B cell (primary cell): ENCODE measurements at regions not wholly inside any gene's neighbourhood (a gene's known extent, or its start where the extent isn't known, plus 50 kb on each side); places are given as distances from the start of the nearest gene placed in this dataset.
"Not testable (repeated sequence)": the region's sequence is repeated elsewhere in the genome, so short reads cannot be mapped to it uniquely, and the experiment has no call there.

Experiments used
- ATAC-seq: fragments of 200-7000 bp; cut with Tn5 transposase; one replicate; pipeline ENCODE4 v1.10.0; 2021; ENCODE audit warnings: low read depth, mild to moderate bottlenecking, moderate number of reproducible peaks, moderate library complexity
- CTCF ChIA-PET: fragments of 350-600 bp; sonication (Branson Sonifier 250); formaldehyde crosslinking; loops from one replicate; lab custom pipeline; 2021; ENCODE audit warnings: antibody characterized with exemption, inconsistent platforms; lab: Charles Lee
- POLR2A ChIA-PET: fragments of 350-600 bp; sonication (Branson Sonifier 250); formaldehyde crosslinking; loops from one replicate; lab custom pipeline; 2021; ENCODE audit warnings: antibody characterized with exemption; lab: Charles Lee
- DNase-seq: peaks from one replicate; pipeline ENCODE4 v3.0.0; 2013
- H2AFZ ChIP-seq: 2 replicates; pipeline ENCODE4 v1.6.1; 2012; ENCODE audit warnings: mild to moderate bottlenecking, low read depth, low read length; ENCODE audit not compliant: insufficient read depth, poor library complexity, severe bottlenecking
- H3K27ac ChIP-seq, 2 donors: 1 replicate in 1 of 2; 2 replicates in 1 of 2; pipeline ENCODE4 v1.5.1; 2012 to 2013; ENCODE audit warnings: low read length in 2 of 2, mild to moderate bottlenecking in 2 of 2, moderate library complexity in 1 of 2
- H3K27me3 ChIP-seq, 4 experiments: fragments of 200-600 bp in 1 of 4; sonication (generic) in 1 of 4; replicated peaks in 1 of 4; 1 replicate in 2 of 4; 2 replicates in 2 of 4; pipeline versions ENCODE4 v1.6.1 to v1.7.0; 2013 to 2016; ENCODE audit warnings: low read length in 3 of 4, mild to moderate bottlenecking in 2 of 4, mixed read lengths in 1 of 4, moderate library complexity in 1 of 4; ENCODE audit not compliant: insufficient read depth in 4 of 4, control insufficient read depth in 3 of 4; ENCODE audit errors: control extremely low read depth in 1 of 4
- H3K36me3 ChIP-seq, 2 experiments: replicated peaks in 1 of 2; 1 replicate in 1 of 2; 2 replicates in 1 of 2; pipeline versions ENCODE4 v1.6.1 to v1.7.1; 2013; ENCODE audit warnings: low read length in 1 of 2; ENCODE audit not compliant: insufficient read depth in 2 of 2, control insufficient read depth in 1 of 2; ENCODE audit errors: control extremely low read depth in 1 of 2, extremely low read depth in 1 of 2
- H3K4me1 ChIP-seq, 2 donors: fragments of 200-600 bp in 1 of 2; sonication (generic) in 1 of 2; 1 replicate in 1 of 2; 2 replicates in 1 of 2; pipeline versions ENCODE4 v1.5.1 to v1.6.1; 2013 to 2017; ENCODE audit warnings: low read length in 2 of 2; ENCODE audit not compliant: control insufficient read depth in 2 of 2, insufficient read depth in 2 of 2
- H3K4me2 ChIP-seq: replicated peaks from 2 replicates; pipeline ENCODE3; 2012; ENCODE audit warnings: mild to moderate bottlenecking, low read depth, low read length; ENCODE audit not compliant: poor library complexity, severe bottlenecking
- H3K4me3 ChIP-seq, 5 experiments: fragments of 200-600 bp in 1 of 5; sonication (generic) in 1 of 5; 1 replicate in 3 of 5; 2 replicates in 2 of 5; pipeline versions ENCODE4 v1.5.1 to v1.7.0; 2011 to 2016; ENCODE audit warnings: low read length in 4 of 5, mild to moderate bottlenecking in 4 of 5, low read depth in 2 of 5, control low read depth in 1 of 5, moderate library complexity in 1 of 5; ENCODE audit not compliant: insufficient read depth in 1 of 5; ENCODE audit errors: control extremely low read depth in 1 of 5, extremely low read depth in 1 of 5
- H3K79me2 ChIP-seq: fragments of 200-600 bp; sonication (generic); one replicate; pipeline ENCODE4 v1.6.0; 2016; ENCODE audit warnings: low read length; ENCODE audit not compliant: control insufficient read depth, insufficient read depth
- H3K9ac ChIP-seq: fragments of 200-600 bp; sonication (generic); 2 replicates; pipeline ENCODE4 v1.6.1; 2017; ENCODE audit warnings: mild to moderate bottlenecking, low read length, moderate library complexity
- H3K9me3 ChIP-seq, 3 donors: one replicate each; pipeline versions ENCODE4 v1.6.1 to v1.7.1; 2013; ENCODE audit warnings: low read length in 2 of 3; ENCODE audit not compliant: control insufficient read depth in 2 of 3, insufficient read depth in 1 of 3; ENCODE audit errors: control extremely low read depth in 1 of 3
- H4K20me1 ChIP-seq: 2 replicates; pipeline ENCODE4 v1.6.0; 2012; ENCODE audit warnings: mild to moderate bottlenecking, low read length; ENCODE audit not compliant: insufficient read depth, control insufficient read depth, poor library complexity, severe bottlenecking
- H3K27ac Mint-ChIP-seq: one replicate; pipeline ENCODE4 v1.8.0; 2021; ENCODE audit warnings: mixed read lengths
- H3K27me3 Mint-ChIP-seq: one replicate; pipeline ENCODE4 v1.8.0; 2021; ENCODE audit warnings: mixed read lengths
- H3K4me1 Mint-ChIP-seq: one replicate; pipeline ENCODE4 v1.8.0; 2021; ENCODE audit warnings: mixed read lengths
- H3K4me3 Mint-ChIP-seq: one replicate; pipeline ENCODE4 v1.8.0; 2021; ENCODE audit warnings: mixed read lengths
- H3K9me3 Mint-ChIP-seq: one replicate; pipeline ENCODE4 v1.8.0; 2022; ENCODE audit warnings: mixed read lengths; ENCODE audit not compliant: insufficient read depth
- WGBS: methylation state at CpG from one replicate; pipeline ENCODE4 v1.1.5; 2013; ENCODE audit warnings: missing lambda C conversion rate; ENCODE audit not compliant: insufficient coverage; 5-methylcytosine and 5-hydroxymethylcytosine counted together
- intact Hi-C: fragments of 100-400 bp; cut with micrococcal nuclease; formaldehyde crosslinking; loops from one replicate; pipeline ENCODE4 v1.10.0; 2022

DNA sequence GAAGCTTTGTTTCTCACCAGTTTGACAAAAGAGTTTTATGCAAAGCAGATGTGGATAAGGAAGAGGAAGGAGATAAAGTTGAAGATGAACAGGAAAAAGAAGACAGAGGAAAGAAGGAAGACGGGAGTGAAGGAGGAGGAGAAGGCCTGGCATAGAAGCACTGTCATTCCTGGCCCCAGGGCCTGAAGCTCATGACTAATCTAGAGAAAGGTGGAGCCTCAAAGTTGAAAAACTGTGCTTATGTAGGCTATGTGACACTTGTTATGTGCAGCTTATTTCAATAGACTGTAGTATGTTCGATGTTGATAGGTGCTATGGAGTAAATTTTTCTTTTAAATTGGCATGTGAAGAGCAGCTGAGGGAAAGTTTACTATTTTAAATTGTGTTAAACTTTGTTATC is 1294.0 kb downstream of the CDH12 start:
- H3K9ac ChIP-seq, CTCF ChIA-PET, H3K4me2 ChIP-seq, ATAC-seq, H3K27me3 Mint-ChIP-seq, H3K79me2 ChIP-seq, H3K27me3 ChIP-seq, H3K9me3 ChIP-seq, H3K36me3 ChIP-seq, H3K4me3 Mint-ChIP-seq, H3K4me3 ChIP-seq, H3K27ac Mint-ChIP-seq, DNase-seq, H3K27ac ChIP-seq, POLR2A ChIA-PET, H3K9me3 Mint-ChIP-seq, H2AFZ ChIP-seq, H3K4me1 ChIP-seq, H3K4me1 Mint-ChIP-seq, intact Hi-C loops, H4K20me1 ChIP-seq: not testable (repeated sequence)
- WGBS, result 91% methylated on average over 1 of the region's 2 CpGs

DNA sequence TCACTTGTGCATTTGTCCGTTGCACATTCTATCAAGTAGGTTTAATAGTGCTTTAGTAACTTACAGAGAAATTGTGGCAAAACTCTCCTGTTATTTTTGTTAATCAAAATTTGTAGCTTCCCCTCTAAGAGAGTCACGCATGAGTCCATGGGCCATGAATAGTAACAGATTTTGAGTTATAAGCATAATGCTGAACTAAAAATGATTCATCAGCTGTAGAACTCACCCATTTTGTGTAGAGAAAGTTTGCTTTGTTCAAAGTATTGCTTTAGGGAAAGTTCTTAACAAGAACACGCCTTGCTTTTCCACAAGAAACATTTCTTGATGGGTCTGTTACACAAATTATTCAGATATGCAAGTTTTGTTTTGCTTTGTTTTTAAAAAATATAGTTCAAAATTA is 1300.9 kb downstream of the CDH12 start:
- H3K4me3 Mint-ChIP-seq, DNase-seq, H3K4me1 ChIP-seq, intact Hi-C loops, POLR2A ChIA-PET, H3K79me2 ChIP-seq, H3K27ac ChIP-seq, H3K27ac Mint-ChIP-seq, H3K4me2 ChIP-seq, H3K9me3 Mint-ChIP-seq, H3K9ac ChIP-seq, CTCF ChIA-PET, H3K27me3 Mint-ChIP-seq, H3K4me3 ChIP-seq, H3K9me3 ChIP-seq, H2AFZ ChIP-seq, H4K20me1 ChIP-seq, H3K36me3 ChIP-seq, H3K27me3 ChIP-seq, ATAC-seq, H3K4me1 Mint-ChIP-seq: not testable (repeated sequence)
- no CpG with 5 or more reads among the region's 3 CpGs for WGBS

DNA sequence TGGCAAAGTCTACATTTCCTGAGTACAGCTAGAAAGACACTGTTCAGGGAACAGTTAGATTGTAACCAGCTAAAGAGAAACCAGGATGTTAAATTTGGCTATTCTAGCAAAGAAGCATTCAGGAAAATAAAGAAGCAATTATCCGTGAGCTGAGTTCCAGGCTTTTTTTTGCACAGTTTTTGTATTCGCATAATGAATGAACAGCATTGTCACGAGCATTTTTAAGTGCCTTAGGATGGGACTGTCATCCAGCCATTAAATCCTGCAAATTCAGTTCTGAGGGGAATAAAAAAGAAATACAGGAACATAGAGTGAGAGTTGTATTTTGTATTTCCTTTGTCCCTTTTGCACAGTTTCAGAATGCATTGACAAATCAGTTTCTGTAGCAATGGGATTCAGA is 1302.2 kb downstream of the CDH12 start:
- H3K4me2 ChIP-seq, H3K4me1 Mint-ChIP-seq, H3K79me2 ChIP-seq, H3K4me1 ChIP-seq, H2AFZ ChIP-seq, H3K27ac ChIP-seq, ATAC-seq, H3K36me3 ChIP-seq, H3K4me3 ChIP-seq, POLR2A ChIA-PET, H3K27me3 ChIP-seq, H3K9me3 Mint-ChIP-seq, H3K9me3 ChIP-seq, H3K9ac ChIP-seq, DNase-seq, H3K27ac Mint-ChIP-seq, intact Hi-C loops, CTCF ChIA-PET, H4K20me1 ChIP-seq, H3K27me3 Mint-ChIP-seq, H3K4me3 Mint-ChIP-seq: not testable (repeated sequence)
- 93% methylated on average over 3 of the region's 3 CpGs for WGBS

DNA sequence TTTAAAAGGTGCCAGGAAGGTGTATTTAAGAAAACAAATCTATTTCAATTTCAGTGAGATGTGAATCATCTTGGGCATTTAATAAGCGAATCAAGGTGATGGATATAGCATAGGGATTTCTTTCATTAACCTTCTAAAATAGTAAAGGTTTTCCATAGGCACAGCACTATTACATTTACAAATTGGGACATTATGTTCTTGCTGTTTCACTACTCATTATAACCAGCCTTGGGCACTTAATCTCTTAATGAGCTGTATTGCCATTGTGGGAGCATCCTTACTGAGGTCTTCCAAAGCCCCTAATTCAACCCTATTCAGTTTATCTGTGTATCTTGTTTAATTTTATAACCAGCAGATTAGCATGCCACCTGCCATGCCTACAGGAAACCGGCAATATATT is 1305.5 kb downstream of the CDH12 start:
- H3K27ac ChIP-seq, H4K20me1 ChIP-seq, H3K4me2 ChIP-seq, H3K27ac Mint-ChIP-seq, H3K9me3 ChIP-seq, H3K4me3 ChIP-seq, H3K4me1 Mint-ChIP-seq, H3K79me2 ChIP-seq, CTCF ChIA-PET, H3K4me1 ChIP-seq, ATAC-seq, H3K4me3 Mint-ChIP-seq, intact Hi-C loops, H3K9ac ChIP-seq, H3K27me3 Mint-ChIP-seq, H2AFZ ChIP-seq, H3K36me3 ChIP-seq, DNase-seq, POLR2A ChIA-PET, H3K27me3 ChIP-seq, H3K9me3 Mint-ChIP-seq: not testable (repeated sequence)
- WGBS, result no CpG with 5 or more reads among the region's 2 CpGs
